ENCODE measurements at regions not wholly inside any gene's neighbourhood (a gene's known extent, or its start where the extent isn't known, plus 50 kb on each side); places are given as distances from the start of the nearest gene placed in this dataset.

DNA sequence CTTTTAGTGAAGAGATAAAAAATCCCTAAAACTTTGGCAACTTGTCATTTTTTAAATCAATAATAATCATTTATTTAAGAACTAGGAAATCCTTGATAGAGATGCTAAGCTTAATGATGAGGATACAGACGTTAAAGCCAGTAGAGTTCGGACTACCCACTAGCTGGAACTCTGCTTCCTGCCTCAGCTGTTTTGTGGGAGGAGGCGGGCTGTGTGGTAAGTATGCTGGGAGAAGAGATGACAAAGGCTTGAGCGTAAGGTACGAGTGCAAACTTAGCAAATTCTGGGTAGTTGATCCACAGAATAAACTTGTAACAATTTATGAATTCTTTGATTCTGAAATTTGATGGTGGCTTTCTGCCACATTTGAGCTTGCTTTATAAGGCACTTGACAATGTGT is 111.2 kb upstream of the NANOGP8 start:
- Histone ChIP-seq H2BK12ac (ENCODE audit: insufficient read length, low read depth, low read length) (no peak overlapping the region), H3K23me2 (ENCODE audit: insufficient read length, low read depth, low read length, poor library complexity, severe bottlenecking) (no peaks in the 10 kb centered on the region), H2BK20ac (ENCODE audit: low read depth, low read length, poor library complexity, severe bottlenecking) (no peak overlapping the region), H4K5ac (ENCODE audit: insufficient read length, low read depth, low read length) (no peak overlapping the region), H2BK15ac (ENCODE audit: low read depth, low read length) (no peak overlapping the region), H3K23ac (ENCODE audit: insufficient read length, low read depth, low read length) (no peak overlapping the region), H2AK5ac (ENCODE audit: insufficient read length, low read length) (no peak overlapping the region), H4K20me1 (ENCODE audit: control insufficient read depth, insufficient read depth, insufficient read length) (no peaks in the 10 kb centered on the region), H3T11ph (ENCODE audit: low read length) (no peak overlapping the region), H3K79me1 (ENCODE audit: insufficient read depth, low read depth, low read length, poor library complexity, severe bottlenecking) (no peaks in the 10 kb centered on the region), H2BK120ac (ENCODE audit: low read depth, low read length, poor library complexity, severe bottlenecking) (no peak overlapping the region), H2BK5ac (ENCODE audit: insufficient read length, low read length) (no peak overlapping the region), H3K79me2 (ENCODE audit: insufficient read depth, low read length) (no peaks in the 10 kb centered on the region), H2AFZ (ENCODE audit: low read length) (no peak overlapping the region), H3K9ac (ENCODE audit: extremely low read depth, insufficient read length, low read length) (no peak overlapping the region), H4K8ac (replicated peaks; ENCODE audit: insufficient read length, low read depth, low read length) (no peak overlapping the region), H3K56ac (ENCODE audit: insufficient read length, low read depth, low read length) (no peak overlapping the region), H3K18ac (ENCODE audit: insufficient read length, low read depth, low read length) (no peak overlapping the region), H4K91ac (ENCODE audit: insufficient read length, low read depth, low read length) (no peak overlapping the region), H3K9me3 (ENCODE audit: control insufficient read depth, low read depth, low read length) (peaks cover 11% of the 10 kb centered on the region), H3K27ac (ENCODE audit: insufficient read length, low read depth, low read length) (no peak overlapping the region), H3K4ac (ENCODE audit: low read depth, low read length) (no peak overlapping the region), H3K4me2 (ENCODE audit: insufficient read depth, insufficient read length, low read length) (no peak overlapping the region), H3K4me1 (ENCODE audit: insufficient read depth, low read length) (peaks cover 4% of the 10 kb centered on the region; the same call in 1 of the 2 replicates), H3K27me3 (ENCODE audit: insufficient read depth, low read length) (peaks cover 1% of the 10 kb centered on the region; the same call in 1 of the 2 replicates), H3K14ac (ENCODE audit: insufficient read depth, low read length) (no peak overlapping the region)
- no CpG with 5 or more reads among the region's 5 CpGs for WGBS (ENCODE audit: extremely low coverage, insufficient read length, low lambda C conversion rate)
- DNase-seq = no peak
- no peaks in the 10 kb centered on the region; the same call in 1 of the 2 replicates for H3K27me3 Mint-ChIP-seq (ENCODE audit: low read depth)
- H3K36me3 Mint-ChIP-seq (ENCODE audit: insufficient read depth in 1 of 3, low read depth in 3 of 3) = peaks cover 8 to 14% (median 11%) of the 10 kb centered on the region in 3 experiments
- H3K9me3 Mint-ChIP-seq = peaks cover 12 to 16% of the 10 kb centered on the region in 2 experiments
- H3K4me3 Mint-ChIP-seq = no peak overlapping the region
- TF ChIP-seq CTCF (conservative IDR thresholded peaks at IDR 0.05) = no peak
- H3K4me1 Mint-ChIP-seq = peaks cover 10 to 17% of the 10 kb centered on the region in 2 experiments
- H3K27ac Mint-ChIP-seq = no peak overlapping the region
